T-cell (primary cell): ENCODE measurements at regions not wholly inside any gene's neighbourhood (a gene's known extent, or its start where the extent isn't known, plus 50 kb on each side); places are given as distances from the start of the nearest gene placed in this dataset.
"Not testable (repeated sequence)": the region's sequence is repeated elsewhere in the genome, so short reads cannot be mapped to it uniquely, and the experiment has no call there.

Source experiments
- ATAC-seq, 4 experiments: fragments of 200-7000 bp in 3 of 4; fragments of 150-1000 bp in 1 of 4; cut with Tn5 transposase; replicated peaks in 1 of 4; 1 replicate in 3 of 4; 2 replicates in 1 of 4; pipeline ENCODE4 v1.10.0; 2021; ENCODE audit warnings: moderate library complexity in 3 of 4, mild to moderate bottlenecking in 2 of 4, moderate number of reproducible peaks in 1 of 4
- CTCF ChIA-PET, 2 donors: fragments of 300-600 bp; sonication (Branson Sonifier 250); formaldehyde crosslinking; loops; one replicate each; lab custom pipeline; 2022; ENCODE audit warnings: antibody characterized with exemption in 2 of 2; lab: Charles Lee
- POLR2A ChIA-PET, 2 donors: fragments of 300-600 bp; sonication (Branson Sonifier 250); formaldehyde crosslinking; loops; one replicate each; lab custom pipeline; 2022; ENCODE audit warnings: antibody characterized with exemption in 2 of 2; lab: Charles Lee
- DNase-seq, 35 experiments: peaks; one replicate each; pipeline versions ENCODE4 v3.0.0 to v3.0.0-alpha.2; 2013 to 2023
- H3K27ac ChIP-seq: one replicate; pipeline ENCODE4 v1.5.1; 2013; ENCODE audit warnings: low read length
- H3K27me3 ChIP-seq, 2 experiments: replicated peaks in 1 of 2; 1 replicate in 1 of 2; 2 replicates in 1 of 2; pipeline versions ENCODE4 v1.6.1 to v1.7.0; 2013; ENCODE audit warnings: low read length in 1 of 2, mixed read lengths in 1 of 2; ENCODE audit not compliant: control insufficient read depth in 2 of 2, insufficient read depth in 2 of 2; ENCODE audit errors: extremely low read depth in 1 of 2
- H3K36me3 ChIP-seq, 2 donors: 1 replicate in 1 of 2; 2 replicates in 1 of 2; pipeline versions ENCODE4 v1.6.1 to v1.7.0; 2013; ENCODE audit warnings: low read length in 1 of 2; ENCODE audit not compliant: control insufficient read depth in 2 of 2, insufficient read depth in 1 of 2; ENCODE audit errors: extremely low read depth in 1 of 2
- H3K4me1 ChIP-seq, 2 experiments: 1 replicate in 1 of 2; 2 replicates in 1 of 2; pipeline versions ENCODE4 v1.6.1 to v1.7.0; 2013; ENCODE audit warnings: low read length in 2 of 2, mixed read lengths in 1 of 2; ENCODE audit not compliant: insufficient read depth in 2 of 2, control insufficient read depth in 1 of 2; ENCODE audit errors: extremely low read depth in 1 of 2
- H3K4me3 ChIP-seq, 2 donors: 1 replicate in 1 of 2; 2 replicates in 1 of 2; pipeline versions ENCODE4 v1.5.1 to v1.7.0; 2013; ENCODE audit warnings: mild to moderate bottlenecking in 2 of 2, low read length in 1 of 2, moderate library complexity in 1 of 2; ENCODE audit not compliant: control insufficient read depth in 1 of 2; ENCODE audit errors: extremely low read depth in 1 of 2
- H3K9me3 ChIP-seq: 2 replicates; pipeline ENCODE4 v1.7.0; 2013
- H3K27ac Mint-ChIP-seq, 2 donors: one replicate each; pipeline ENCODE4 v1.8.0; 2020 to 2021; ENCODE audit warnings: mild to moderate bottlenecking in 2 of 2, mixed read lengths in 2 of 2
- H3K27me3 Mint-ChIP-seq, 2 donors: one replicate each; pipeline ENCODE4 v1.8.0; 2021 to 2022; ENCODE audit warnings: mixed read lengths in 2 of 2
- H3K36me3 Mint-ChIP-seq: one replicate; pipeline ENCODE4 v1.8.0; 2021; ENCODE audit warnings: mixed read lengths
- H3K4me1 Mint-ChIP-seq, 3 donors: one replicate each; pipeline ENCODE4 v1.8.0; 2020 to 2022; ENCODE audit warnings: mixed read lengths in 3 of 3, mild to moderate bottlenecking in 1 of 3
- H3K4me3 Mint-ChIP-seq, 3 donors: one replicate each; pipeline ENCODE4 v1.8.0; 2020 to 2022; ENCODE audit warnings: mild to moderate bottlenecking in 3 of 3, mixed read lengths in 3 of 3, moderate library complexity in 3 of 3
- H3K9me3 Mint-ChIP-seq, 3 donors: one replicate each; pipeline ENCODE4 v1.8.0; 2020 to 2022; ENCODE audit warnings: mixed read lengths in 3 of 3
- WGBS: methylation state at CpG from one replicate; pipeline ENCODE4 v1.1.5; 2013; ENCODE audit warnings: missing lambda C conversion rate; ENCODE audit not compliant: insufficient coverage; 5-methylcytosine and 5-hydroxymethylcytosine counted together

GRCh38 chr15:81067567-81067966 is 66.5 kb upstream of the CFAP161 start:
- H3K27ac Mint-ChIP-seq, H3K9me3 Mint-ChIP-seq, H3K27ac ChIP-seq, H3K4me1 Mint-ChIP-seq, CTCF ChIA-PET, H3K4me1 ChIP-seq, DNase-seq, ATAC-seq, H3K4me3 Mint-ChIP-seq, POLR2A ChIA-PET, H3K4me3 ChIP-seq, H3K36me3 Mint-ChIP-seq, H3K9me3 ChIP-seq, H3K36me3 ChIP-seq: not testable (repeated sequence)
- H3K27me3 Mint-ChIP-seq: peaks cover 6 to 10% of the 10 kb centered on the region in 2 donors
- H3K27me3 ChIP-seq: peaks cover 0 to 15% of the 10 kb centered on the region in 2 experiments

GRCh38 chr15:81068516-81068915 is 65.6 kb upstream of the CFAP161 start:
- ATAC-seq: no peak
- Mint-ChIP-seq H3K9me3 (peaks cover 0 to 6% (median 5%) of the 10 kb centered on the region in 3 donors), H3K27ac (no peak overlapping the region), H3K36me3 (no peaks in the 10 kb centered on the region), H3K4me1 (no peaks in the 10 kb centered on the region), H3K4me3 (no peak overlapping the region), H3K27me3 (peaks cover 6 to 10% of the 10 kb centered on the region in 2 donors)
- Histone ChIP-seq H3K4me3 (no peak overlapping the region), H3K9me3 (no peaks in the 10 kb centered on the region), H3K27me3 (peaks cover 0 to 15% of the 10 kb centered on the region in 2 experiments), H3K36me3 (no peaks in the 10 kb centered on the region), H3K4me1 (no peaks in the 10 kb centered on the region), H3K27ac (no peak overlapping the region)
- 100% methylated on average over 2 of the region's 4 CpGs for WGBS
- no peak for DNase-seq
- ChIA-PET CTCF (interaction anchor here in 1 of 2 donors (0.7 kb wide), 1 partner anchor 30 kb away, joined by 3 read pairs; no protein-coding TSS in a partner anchor), POLR2A (no interaction called here)

- Histone ChIP-seq H3K36me3 (no peaks in the 10 kb centered on the region), H3K4me3 (no peak overlapping the region), H3K4me1 (no peaks in the 10 kb centered on the region), H3K27ac (no peak overlapping the region), H3K27me3 (peaks cover 0 to 15% of the 10 kb centered on the region in 2 experiments), H3K9me3 (no peaks in the 10 kb centered on the region)
- no peak for ATAC-seq
- H3K4me1 Mint-ChIP-seq: no peaks in the 10 kb centered on the region
- CTCF ChIA-PET: interaction anchor here in 1 of 2 donors (0.7 kb wide), 1 partner anchor 29 kb away, joined by 3 read pairs; no protein-coding TSS in a partner anchor
- POLR2A ChIA-PET: no interaction called here
- peaks cover 6 to 10% of the 10 kb centered on the region in 2 donors for H3K27me3 Mint-ChIP-seq
- no peak for DNase-seq
- H3K27ac Mint-ChIP-seq: no peak overlapping the region
- H3K4me3 Mint-ChIP-seq: no peak overlapping the region
- H3K9me3 Mint-ChIP-seq: peaks cover 0 to 6% (median 5%) of the 10 kb centered on the region in 3 donors
- no peaks in the 10 kb centered on the region for H3K36me3 Mint-ChIP-seq
- WGBS: 33% methylated on average over 1 of the region's 5 CpGs
These were observed 64.7 kb upstream of the CFAP161 start for GRCh38 chr15:81069356-81069755.

- POLR2A ChIA-PET: no interaction called here
- H3K27ac Mint-ChIP-seq: no peak overlapping the region
- no peaks in the 10 kb centered on the region for H3K4me1 Mint-ChIP-seq
- Histone ChIP-seq H3K36me3 (no peaks in the 10 kb centered on the region), H3K27ac (no peak overlapping the region), H3K27me3 (peaks cover 0 to 15% of the 10 kb centered on the region in 2 experiments), H3K4me3 (no peak overlapping the region), H3K4me1 (no peaks in the 10 kb centered on the region), H3K9me3 (no peaks in the 10 kb centered on the region)
- H3K36me3 Mint-ChIP-seq: no peaks in the 10 kb centered on the region
- no peak for ATAC-seq
- H3K9me3 Mint-ChIP-seq: peaks cover 0 to 6% (median 5%) of the 10 kb centered on the region in 3 donors
- CTCF ChIA-PET: no interaction called here
- 89% methylated on average over 5 of the region's 11 CpGs for WGBS
- no peak overlapping the region for H3K4me3 Mint-ChIP-seq
- no peak for DNase-seq
- peaks cover 6 to 10% of the 10 kb centered on the region in 2 donors for H3K27me3 Mint-ChIP-seq
These were observed 64.2 kb upstream of the CFAP161 start for GRCh38 chr15:81069909-81070308.

GRCh38 chr15:81071120-81071519 is 63.0 kb upstream of the CFAP161 start:
- DNase-seq (no peak), ATAC-seq (no peak)
- H3K36me3 Mint-ChIP-seq: no peaks in the 10 kb centered on the region
- WGBS: no CpG with 5 or more reads among the region's 1 CpG
- H3K4me3 ChIP-seq: no peak overlapping the region
- peaks cover 0 to 15% of the 10 kb centered on the region in 2 experiments for H3K27me3 ChIP-seq
- no peak overlapping the region for H3K4me3 Mint-ChIP-seq
- no peaks in the 10 kb centered on the region for H3K4me1 Mint-ChIP-seq
- no peaks in the 10 kb centered on the region for H3K9me3 ChIP-seq
- H3K9me3 Mint-ChIP-seq: peaks cover 0 to 6% (median 5%) of the 10 kb centered on the region in 3 donors
- no peaks in the 10 kb centered on the region for H3K4me1 ChIP-seq
- peaks cover 6 to 10% of the 10 kb centered on the region in 2 donors for H3K27me3 Mint-ChIP-seq
- ChIA-PET POLR2A (no interaction called here), CTCF (interaction anchor here in 1 of 2 donors (0.6 kb wide), 1 partner anchor 34 kb away, joined by 3 read pairs; no protein-coding TSS in a partner anchor)
- H3K27ac Mint-ChIP-seq: no peak overlapping the region
- no peak overlapping the region for H3K27ac ChIP-seq
- H3K36me3 ChIP-seq: no peaks in the 10 kb centered on the region

GRCh38 chr15:81071705-81072104 is 62.4 kb upstream of the CFAP161 start:
- peaks cover 0 to 6% (median 5%) of the 10 kb centered on the region in 3 donors for H3K9me3 Mint-ChIP-seq
- H3K4me3 Mint-ChIP-seq: no peak overlapping the region
- no peaks in the 10 kb centered on the region for H3K36me3 Mint-ChIP-seq
- peaks cover 0 to 15% of the 10 kb centered on the region in 2 experiments for H3K27me3 ChIP-seq
- no peaks in the 10 kb centered on the region for H3K36me3 ChIP-seq
- H3K4me1 Mint-ChIP-seq: no peaks in the 10 kb centered on the region
- H3K27me3 Mint-ChIP-seq: peaks cover 6 to 10% of the 10 kb centered on the region in 2 donors
- CTCF ChIA-PET: interaction anchor here in 1 of 2 donors (0.6 kb wide), 1 partner anchor 35 kb away, joined by 3 read pairs; no protein-coding TSS in a partner anchor
- ATAC-seq: no peak
- H3K27ac Mint-ChIP-seq: no peak overlapping the region
- no peak overlapping the region for H3K4me3 ChIP-seq
- no peak overlapping the region for H3K27ac ChIP-seq
- no peak for DNase-seq
- no peaks in the 10 kb centered on the region for H3K4me1 ChIP-seq
- WGBS: no CpG with 5 or more reads among the region's 2 CpGs
- POLR2A ChIA-PET: no interaction called here
- H3K9me3 ChIP-seq: no peaks in the 10 kb centered on the region
